Fibroblast of lung (primary cell): ENCODE measurements at regions not wholly inside any gene's neighbourhood (a gene's known extent, or its start where the extent isn't known, plus 50 kb on each side); places are given as distances from the start of the nearest gene placed in this dataset.

ENCODE experiments used
- DNase-seq, 2 donors: peaks; one replicate each; pipeline versions ENCODE4 v3.0.0 to v3.0.0-alpha.2; 2010; ENCODE audit warnings: low read depth in 2 of 2
- H2AFZ ChIP-seq: 2 replicates; pipeline ENCODE4 v1.5.1; 2012; ENCODE audit warnings: low read length, control low read depth, inconsistent platforms
- H3K27ac ChIP-seq: 2 replicates; pipeline ENCODE4 v1.5.1; 2011; ENCODE audit warnings: low read length, control low read depth; ENCODE audit not compliant: insufficient read depth
- H3K27me3 ChIP-seq: 2 replicates; pipeline ENCODE4 v1.5.1; 2011; ENCODE audit warnings: mild to moderate bottlenecking, low read length; ENCODE audit not compliant: control insufficient read depth, insufficient read depth
- H3K36me3 ChIP-seq: 2 replicates; pipeline ENCODE4 v1.5.1; 2011; ENCODE audit warnings: low read length; ENCODE audit not compliant: control insufficient read depth, insufficient read depth
- H3K4me1 ChIP-seq: 2 replicates; pipeline ENCODE4 v1.5.1; 2011; ENCODE audit warnings: low read length; ENCODE audit not compliant: control insufficient read depth, insufficient read depth; ENCODE audit errors: extremely low read depth
- H3K4me2 ChIP-seq: 2 replicates; pipeline ENCODE4 v1.5.1; 2011; ENCODE audit warnings: low read length, control low read depth; ENCODE audit not compliant: insufficient read depth; ENCODE audit errors: extremely low read depth
- H3K4me3 ChIP-seq, 4 experiments: fragments of 200-600 bp in 1 of 4; sonication (generic) in 1 of 4; replicated peaks in 1 of 4; 2 replicates each; pipeline ENCODE4 v1.5.1; 2011 to 2016; ENCODE audit warnings: low read length in 4 of 4, low read depth in 3 of 4, mild to moderate bottlenecking in 3 of 4, control low read depth in 2 of 4, inconsistent platforms in 1 of 4, mixed read lengths in 1 of 4; ENCODE audit not compliant: insufficient read depth in 1 of 4; ENCODE audit errors: control extremely low read depth in 1 of 4
- H3K79me2 ChIP-seq: 2 replicates; pipeline ENCODE4 v1.5.1; 2012; ENCODE audit warnings: mild to moderate bottlenecking, low read length, inconsistent platforms; ENCODE audit not compliant: control insufficient read depth, insufficient read depth
- H3K9ac ChIP-seq: 2 replicates; pipeline ENCODE4 v1.5.1; 2011; ENCODE audit warnings: mild to moderate bottlenecking, low read length, control low read depth; ENCODE audit not compliant: insufficient read depth
- H3K9me3 ChIP-seq: 2 replicates; pipeline ENCODE4 v1.5.1; 2012; ENCODE audit warnings: low read depth, low read length; ENCODE audit not compliant: control insufficient read depth, insufficient read depth
- H4K20me1 ChIP-seq: 2 replicates; pipeline ENCODE4 v1.5.1; 2011; ENCODE audit warnings: low read length; ENCODE audit not compliant: control insufficient read depth, insufficient read depth; ENCODE audit errors: extremely low read depth
- EZH2 ChIP-seq: IDR thresholded peaks from 2 replicates; pipeline ENCODE4 v1.5.1; 2012; ENCODE audit warnings: low read length, control low read depth, mild to moderate bottlenecking; ENCODE audit errors: missing control alignments
- TF ChIP-seq, protein P1 (sequence below), 2 donors: IDR thresholded peaks in 1 of 2; conservative IDR thresholded peaks in 1 of 2; 1 replicate in 1 of 2; 2 replicates in 1 of 2; pipeline ENCODE4 v1.5.1; 2011 to 2012; ENCODE audit warnings: low read length in 2 of 2, control low read depth in 1 of 2, inconsistent platforms in 1 of 2, low read depth in 1 of 2, mild to moderate bottlenecking in 1 of 2

DNA sequence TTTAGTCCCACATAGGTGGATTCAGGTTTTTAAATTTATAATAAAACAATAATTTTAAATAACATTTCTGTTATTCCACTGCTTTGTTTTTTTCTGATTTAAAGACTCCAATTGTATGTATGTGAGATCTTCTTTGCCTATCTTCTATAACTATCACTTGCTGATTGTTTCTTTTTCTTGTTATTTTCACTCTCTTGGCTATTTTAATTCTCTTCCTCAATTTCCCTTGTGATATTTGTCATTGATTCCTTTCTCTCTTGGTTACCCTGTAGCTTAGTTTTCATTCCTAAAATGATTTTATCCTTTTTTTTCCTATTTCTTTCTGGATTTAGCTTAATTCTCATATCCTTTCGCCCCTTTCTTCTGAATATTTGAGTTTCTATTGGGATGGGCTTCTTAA lies 227.3 kb upstream of the TENT5A start:
- TF ChIP-seq EZH2: no peak
- TF ChIP-seq, protein P1, sequence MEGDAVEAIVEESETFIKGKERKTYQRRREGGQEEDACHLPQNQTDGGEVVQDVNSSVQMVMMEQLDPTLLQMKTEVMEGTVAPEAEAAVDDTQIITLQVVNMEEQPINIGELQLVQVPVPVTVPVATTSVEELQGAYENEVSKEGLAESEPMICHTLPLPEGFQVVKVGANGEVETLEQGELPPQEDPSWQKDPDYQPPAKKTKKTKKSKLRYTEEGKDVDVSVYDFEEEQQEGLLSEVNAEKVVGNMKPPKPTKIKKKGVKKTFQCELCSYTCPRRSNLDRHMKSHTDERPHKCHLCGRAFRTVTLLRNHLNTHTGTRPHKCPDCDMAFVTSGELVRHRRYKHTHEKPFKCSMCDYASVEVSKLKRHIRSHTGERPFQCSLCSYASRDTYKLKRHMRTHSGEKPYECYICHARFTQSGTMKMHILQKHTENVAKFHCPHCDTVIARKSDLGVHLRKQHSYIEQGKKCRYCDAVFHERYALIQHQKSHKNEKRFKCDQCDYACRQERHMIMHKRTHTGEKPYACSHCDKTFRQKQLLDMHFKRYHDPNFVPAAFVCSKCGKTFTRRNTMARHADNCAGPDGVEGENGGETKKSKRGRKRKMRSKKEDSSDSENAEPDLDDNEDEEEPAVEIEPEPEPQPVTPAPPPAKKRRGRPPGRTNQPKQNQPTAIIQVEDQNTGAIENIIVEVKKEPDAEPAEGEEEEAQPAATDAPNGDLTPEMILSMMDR (conservative IDR thresholded peaks at IDR 0.05 in 1 of 2, IDR thresholded peaks at IDR 0.05 in 1 of 2; ENCODE audit: low read depth in 1 of 2, low read length in 2 of 2): no peak

DNA sequence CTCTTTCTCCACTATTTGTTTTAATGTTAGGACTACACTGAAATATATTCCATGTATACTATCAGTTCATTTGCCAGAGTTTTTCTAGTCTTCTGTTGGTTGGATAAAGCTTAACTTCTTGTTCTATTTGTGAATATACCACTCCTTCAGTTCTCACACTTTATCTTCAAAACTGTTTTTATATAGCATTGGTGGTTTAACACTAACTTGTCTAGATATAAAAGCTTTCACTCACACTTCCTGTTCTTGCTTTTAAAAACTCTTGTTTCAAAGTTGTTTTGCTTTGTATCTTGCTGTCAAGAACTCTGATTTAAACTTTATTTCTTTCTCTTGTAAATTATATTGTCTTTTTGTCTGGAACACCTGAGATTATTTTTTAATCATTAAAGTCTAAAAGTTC lies 226.8 kb upstream of the TENT5A start:
- H3K79me2 ChIP-seq: no peaks in the 10 kb centered on the region
- no peak for TF ChIP-seq EZH2
- TF ChIP-seq, protein P1 (conservative IDR thresholded peaks at IDR 0.05 in 1 of 2, IDR thresholded peaks at IDR 0.05 in 1 of 2; ENCODE audit: low read depth in 1 of 2, low read length in 2 of 2): no peak
- no peaks in the 10 kb centered on the region for H3K27me3 ChIP-seq
- no peak overlapping the region for H3K27ac ChIP-seq
- H3K4me1 ChIP-seq: no peaks in the 10 kb centered on the region
- no peaks in the 10 kb centered on the region for H3K36me3 ChIP-seq
- H3K9ac ChIP-seq: no peak overlapping the region
- H4K20me1 ChIP-seq: no peaks in the 10 kb centered on the region
- no peak overlapping the region for H2AFZ ChIP-seq
- no peak overlapping the region for H3K4me3 ChIP-seq
- H3K4me2 ChIP-seq: no peak overlapping the region
- H3K9me3 ChIP-seq: no peaks in the 10 kb centered on the region
- no peak for DNase-seq

More for the DNA sequence above, 227.3 kb upstream of the TENT5A start:
- no peak overlapping the region for H3K4me2 ChIP-seq
- DNase-seq: no peak
- no peaks in the 10 kb centered on the region for H3K27me3 ChIP-seq
- H3K9me3 ChIP-seq: no peaks in the 10 kb centered on the region
- H4K20me1 ChIP-seq: no peaks in the 10 kb centered on the region
- H3K79me2 ChIP-seq: no peaks in the 10 kb centered on the region
- H3K9ac ChIP-seq: no peak overlapping the region
- H3K4me3 ChIP-seq: no peak overlapping the region
- no peaks in the 10 kb centered on the region for H3K4me1 ChIP-seq
- H3K36me3 ChIP-seq: no peaks in the 10 kb centered on the region
- no peak overlapping the region for H2AFZ ChIP-seq
- H3K27ac ChIP-seq: no peak overlapping the region

DNA sequence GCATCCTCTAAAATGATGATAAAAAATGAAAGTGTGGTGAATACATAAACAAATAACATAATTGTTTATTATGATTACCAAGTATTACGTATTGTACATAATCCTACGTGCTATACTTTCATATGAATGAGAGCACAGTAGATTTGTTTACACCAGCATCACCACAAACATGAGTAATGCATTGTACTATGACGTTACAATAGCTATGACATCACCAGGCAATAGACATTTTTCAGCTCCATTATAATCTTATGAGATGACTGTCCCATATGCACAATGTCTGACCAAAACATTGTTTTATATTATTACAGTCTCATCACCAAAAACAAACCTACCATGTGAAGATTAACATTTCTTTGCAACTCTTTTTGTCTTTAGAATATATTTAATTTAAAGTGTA lies 225.7 kb upstream of the TENT5A start:
- no peak overlapping the region for H3K27ac ChIP-seq
- H4K20me1 ChIP-seq: no peaks in the 10 kb centered on the region
- no peak overlapping the region for H3K4me2 ChIP-seq
- TF ChIP-seq, protein P1 (conservative IDR thresholded peaks at IDR 0.05 in 1 of 2, IDR thresholded peaks at IDR 0.05 in 1 of 2; ENCODE audit: low read depth in 1 of 2, low read length in 2 of 2): no peak
- no peak for TF ChIP-seq EZH2
- no peaks in the 10 kb centered on the region for H3K9me3 ChIP-seq
- no peaks in the 10 kb centered on the region for H3K27me3 ChIP-seq
- no peak overlapping the region for H3K9ac ChIP-seq
- H3K4me3 ChIP-seq: no peak overlapping the region
- no peaks in the 10 kb centered on the region for H3K36me3 ChIP-seq
- DNase-seq: peak; percentile 30 to 40
- H3K4me1 ChIP-seq: no peaks in the 10 kb centered on the region
- no peak overlapping the region for H2AFZ ChIP-seq
- no peaks in the 10 kb centered on the region for H3K79me2 ChIP-seq
